B cell (primary cell): ENCODE measurements at regions not wholly inside any gene's neighbourhood (a gene's known extent, or its start where the extent isn't known, plus 50 kb on each side); places are given as distances from the start of the nearest gene placed in this dataset.

Source experiments
- ATAC-seq: fragments of 200-7000 bp; cut with Tn5 transposase; one replicate; pipeline ENCODE4 v1.10.0; 2021; ENCODE audit warnings: low read depth, mild to moderate bottlenecking, moderate number of reproducible peaks, moderate library complexity
- CTCF ChIA-PET: fragments of 350-600 bp; sonication (Branson Sonifier 250); formaldehyde crosslinking; loops from one replicate; lab custom pipeline; 2021; ENCODE audit warnings: antibody characterized with exemption, inconsistent platforms; lab: Charles Lee
- POLR2A ChIA-PET: fragments of 350-600 bp; sonication (Branson Sonifier 250); formaldehyde crosslinking; loops from one replicate; lab custom pipeline; 2021; ENCODE audit warnings: antibody characterized with exemption; lab: Charles Lee
- DNase-seq: peaks from one replicate; pipeline ENCODE4 v3.0.0; 2013
- H2AFZ ChIP-seq: 2 replicates; pipeline ENCODE4 v1.6.1; 2012; ENCODE audit warnings: mild to moderate bottlenecking, low read depth, low read length; ENCODE audit not compliant: insufficient read depth, poor library complexity, severe bottlenecking
- H3K27ac ChIP-seq, 2 donors: 1 replicate in 1 of 2; 2 replicates in 1 of 2; pipeline ENCODE4 v1.5.1; 2012 to 2013; ENCODE audit warnings: low read length in 2 of 2, mild to moderate bottlenecking in 2 of 2, moderate library complexity in 1 of 2
- H3K27me3 ChIP-seq, 4 experiments: fragments of 200-600 bp in 1 of 4; sonication (generic) in 1 of 4; replicated peaks in 1 of 4; 1 replicate in 2 of 4; 2 replicates in 2 of 4; pipeline versions ENCODE4 v1.6.1 to v1.7.0; 2013 to 2016; ENCODE audit warnings: low read length in 3 of 4, mild to moderate bottlenecking in 2 of 4, mixed read lengths in 1 of 4, moderate library complexity in 1 of 4; ENCODE audit not compliant: insufficient read depth in 4 of 4, control insufficient read depth in 3 of 4; ENCODE audit errors: control extremely low read depth in 1 of 4
- H3K36me3 ChIP-seq, 2 experiments: replicated peaks in 1 of 2; 1 replicate in 1 of 2; 2 replicates in 1 of 2; pipeline versions ENCODE4 v1.6.1 to v1.7.1; 2013; ENCODE audit warnings: low read length in 1 of 2; ENCODE audit not compliant: insufficient read depth in 2 of 2, control insufficient read depth in 1 of 2; ENCODE audit errors: control extremely low read depth in 1 of 2, extremely low read depth in 1 of 2
- H3K4me1 ChIP-seq, 2 donors: fragments of 200-600 bp in 1 of 2; sonication (generic) in 1 of 2; 1 replicate in 1 of 2; 2 replicates in 1 of 2; pipeline versions ENCODE4 v1.5.1 to v1.6.1; 2013 to 2017; ENCODE audit warnings: low read length in 2 of 2; ENCODE audit not compliant: control insufficient read depth in 2 of 2, insufficient read depth in 2 of 2
- H3K4me2 ChIP-seq: replicated peaks from 2 replicates; pipeline ENCODE3; 2012; ENCODE audit warnings: mild to moderate bottlenecking, low read depth, low read length; ENCODE audit not compliant: poor library complexity, severe bottlenecking
- H3K4me3 ChIP-seq, 5 experiments: fragments of 200-600 bp in 1 of 5; sonication (generic) in 1 of 5; 1 replicate in 3 of 5; 2 replicates in 2 of 5; pipeline versions ENCODE4 v1.5.1 to v1.7.0; 2011 to 2016; ENCODE audit warnings: low read length in 4 of 5, mild to moderate bottlenecking in 4 of 5, low read depth in 2 of 5, control low read depth in 1 of 5, moderate library complexity in 1 of 5; ENCODE audit not compliant: insufficient read depth in 1 of 5; ENCODE audit errors: control extremely low read depth in 1 of 5, extremely low read depth in 1 of 5
- H3K79me2 ChIP-seq: fragments of 200-600 bp; sonication (generic); one replicate; pipeline ENCODE4 v1.6.0; 2016; ENCODE audit warnings: low read length; ENCODE audit not compliant: control insufficient read depth, insufficient read depth
- H3K9ac ChIP-seq: fragments of 200-600 bp; sonication (generic); 2 replicates; pipeline ENCODE4 v1.6.1; 2017; ENCODE audit warnings: mild to moderate bottlenecking, low read length, moderate library complexity
- H3K9me3 ChIP-seq, 3 donors: one replicate each; pipeline versions ENCODE4 v1.6.1 to v1.7.1; 2013; ENCODE audit warnings: low read length in 2 of 3; ENCODE audit not compliant: control insufficient read depth in 2 of 3, insufficient read depth in 1 of 3; ENCODE audit errors: control extremely low read depth in 1 of 3
- H4K20me1 ChIP-seq: 2 replicates; pipeline ENCODE4 v1.6.0; 2012; ENCODE audit warnings: mild to moderate bottlenecking, low read length; ENCODE audit not compliant: insufficient read depth, control insufficient read depth, poor library complexity, severe bottlenecking
- H3K27ac Mint-ChIP-seq: one replicate; pipeline ENCODE4 v1.8.0; 2021; ENCODE audit warnings: mixed read lengths
- H3K27me3 Mint-ChIP-seq: one replicate; pipeline ENCODE4 v1.8.0; 2021; ENCODE audit warnings: mixed read lengths
- H3K4me1 Mint-ChIP-seq: one replicate; pipeline ENCODE4 v1.8.0; 2021; ENCODE audit warnings: mixed read lengths
- H3K4me3 Mint-ChIP-seq: one replicate; pipeline ENCODE4 v1.8.0; 2021; ENCODE audit warnings: mixed read lengths
- H3K9me3 Mint-ChIP-seq: one replicate; pipeline ENCODE4 v1.8.0; 2022; ENCODE audit warnings: mixed read lengths; ENCODE audit not compliant: insufficient read depth
- EZH2 ChIP-seq: IDR thresholded peaks from 2 replicates; pipeline ENCODE4 v1.6.1; 2012; ENCODE audit warnings: borderline replicate concordance, low read depth, mild to moderate bottlenecking, moderate library complexity, low read length; ENCODE audit not compliant: insufficient read depth, poor library complexity, severe bottlenecking
- WGBS: methylation state at CpG from one replicate; pipeline ENCODE4 v1.1.5; 2013; ENCODE audit warnings: missing lambda C conversion rate; ENCODE audit not compliant: insufficient coverage; 5-methylcytosine and 5-hydroxymethylcytosine counted together
- intact Hi-C: fragments of 100-400 bp; cut with micrococcal nuclease; formaldehyde crosslinking; loops from one replicate; pipeline ENCODE4 v1.10.0; 2022
- TF ChIP-seq, protein P1 (sequence below): fragments of 200-600 bp; IDR thresholded peaks from one replicate; pipeline ENCODE4 v1.8.0; 2022; ENCODE audit warnings: antibody characterized with exemption, mild to moderate bottlenecking

GRCh38 chr2:129301431-129301913, 678.0 kb upstream of the RAB6C start:
- H3K36me3 ChIP-seq: no peaks in the 10 kb centered on the region
- peaks cover 15% of the 10 kb centered on the region for H3K27me3 Mint-ChIP-seq
- no peak overlapping the region for H3K9ac ChIP-seq
- no peak overlapping the region for H3K27ac ChIP-seq
- no peaks in the 10 kb centered on the region for H3K9me3 Mint-ChIP-seq
- WGBS: 88% methylated on average over 4 of the region's 5 CpGs
- POLR2A ChIA-PET: no interaction called here
- H3K4me1 Mint-ChIP-seq: no peaks in the 10 kb centered on the region
- DNase-seq (no peak), ATAC-seq (no peak)
- H2AFZ ChIP-seq: no peak overlapping the region
- H3K4me3 ChIP-seq: no peak overlapping the region
- no peaks in the 10 kb centered on the region for H4K20me1 ChIP-seq
- intact Hi-C loops: no loop called here
- TF ChIP-seq EZH2: no peak
- TF ChIP-seq, protein P1, sequence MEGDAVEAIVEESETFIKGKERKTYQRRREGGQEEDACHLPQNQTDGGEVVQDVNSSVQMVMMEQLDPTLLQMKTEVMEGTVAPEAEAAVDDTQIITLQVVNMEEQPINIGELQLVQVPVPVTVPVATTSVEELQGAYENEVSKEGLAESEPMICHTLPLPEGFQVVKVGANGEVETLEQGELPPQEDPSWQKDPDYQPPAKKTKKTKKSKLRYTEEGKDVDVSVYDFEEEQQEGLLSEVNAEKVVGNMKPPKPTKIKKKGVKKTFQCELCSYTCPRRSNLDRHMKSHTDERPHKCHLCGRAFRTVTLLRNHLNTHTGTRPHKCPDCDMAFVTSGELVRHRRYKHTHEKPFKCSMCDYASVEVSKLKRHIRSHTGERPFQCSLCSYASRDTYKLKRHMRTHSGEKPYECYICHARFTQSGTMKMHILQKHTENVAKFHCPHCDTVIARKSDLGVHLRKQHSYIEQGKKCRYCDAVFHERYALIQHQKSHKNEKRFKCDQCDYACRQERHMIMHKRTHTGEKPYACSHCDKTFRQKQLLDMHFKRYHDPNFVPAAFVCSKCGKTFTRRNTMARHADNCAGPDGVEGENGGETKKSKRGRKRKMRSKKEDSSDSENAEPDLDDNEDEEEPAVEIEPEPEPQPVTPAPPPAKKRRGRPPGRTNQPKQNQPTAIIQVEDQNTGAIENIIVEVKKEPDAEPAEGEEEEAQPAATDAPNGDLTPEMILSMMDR: no peak
- H3K4me1 ChIP-seq: no peaks in the 10 kb centered on the region
- no peak overlapping the region for H3K4me3 Mint-ChIP-seq
- no peak overlapping the region for H3K4me2 ChIP-seq
- H3K9me3 ChIP-seq: peaks cover 0 to 4% (median 0%) of the 10 kb centered on the region in 3 donors
- CTCF ChIA-PET: no interaction called here
- no peak overlapping the region for H3K27ac Mint-ChIP-seq
- peaks cover 0 to 9% (median 0%) of the 10 kb centered on the region in 4 experiments for H3K27me3 ChIP-seq
- H3K79me2 ChIP-seq: no peaks in the 10 kb centered on the region

- Mint-ChIP-seq H3K27me3 (peaks cover 15% of the 10 kb centered on the region), H3K9me3 (no peaks in the 10 kb centered on the region), H3K4me3 (no peak overlapping the region), H3K4me1 (no peaks in the 10 kb centered on the region), H3K27ac (no peak overlapping the region)
- ChIA-PET POLR2A (no interaction called here), CTCF (no interaction called here)
- TF ChIP-seq, protein P1: no peak
- TF ChIP-seq EZH2: no peak
- H3K9me3 ChIP-seq: peaks cover 0 to 4% (median 0%) of the 10 kb centered on the region in 3 donors
- no peaks in the 10 kb centered on the region for H3K79me2 ChIP-seq
- ATAC-seq (no peak), DNase-seq (no peak)
- H2AFZ ChIP-seq: no peak overlapping the region
- H3K27me3 ChIP-seq: peaks cover 0 to 9% (median 0%) of the 10 kb centered on the region in 4 experiments
- H3K9ac ChIP-seq: no peak overlapping the region
- intact Hi-C loops: no loop called here
- H3K4me2 ChIP-seq: no peak overlapping the region
- H3K4me1 ChIP-seq: no peaks in the 10 kb centered on the region
- no peaks in the 10 kb centered on the region for H3K36me3 ChIP-seq
- 75% methylated on average over 4 of the region's 6 CpGs for WGBS
- H4K20me1 ChIP-seq: no peaks in the 10 kb centered on the region
- H3K27ac ChIP-seq: no peak overlapping the region
- H3K4me3 ChIP-seq: no peak overlapping the region
These were observed 677.4 kb upstream of the RAB6C start for GRCh38 chr2:129302106-129302505.
